HepG2 (cell line): ENCODE measurements at regions not wholly inside any gene's neighbourhood (a gene's known extent, or its start where the extent isn't known, plus 50 kb on each side); places are given as distances from the start of the nearest gene placed in this dataset.

Experiments
- ATAC-seq: fragments of 200-7000 bp; cut with Tn5 transposase; 3 replicates; pipeline ENCODE4 v1.9.1; 2020; ENCODE audit warnings: mild to moderate bottlenecking, moderate library complexity
- BruUV-seq: library from RNA; stranded (reverse); fragments of 400-500 nt; replicated peaks from 2 replicates; lab custom pipeline; 2021; lab: Mats Ljungman, UMichigan
- CTCF ChIA-PET: fragments of 300-600 bp; formaldehyde crosslinking; extraction: SDS; loops from one replicate; lab custom pipeline; 2021; ENCODE audit warnings: low total read pairs, inconsistent platforms, low intra/inter-chr PET ratio; lab: Yijun Ruan, JAX
- POLR2A ChIA-PET: fragments of 350-600 bp; sonication (Branson Sonifier 250); formaldehyde crosslinking; loops from one replicate; lab custom pipeline; 2020; ENCODE audit warnings: antibody characterized with exemption, inconsistent platforms; lab: Yijun Ruan, JAX
- DNase-seq: peaks from one replicate; pipeline ENCODE4 v3.0.0-alpha.2; 2015; ENCODE audit warnings: low spot score
- FAIRE-seq: peaks from 3 replicates; lab custom pipeline; 2011; peaks lifted over from hg19 to GRCh38; lab: Jason Lieb, UNC
- H2AFZ ChIP-seq: one replicate; pipeline ENCODE4 v1.6.1; 2011; ENCODE audit warnings: low read length, inconsistent platforms
- H3K27ac ChIP-seq: fragments of 300-600 bp; 3 replicates; pipeline ENCODE4 v1.8.0; 2011; ENCODE audit warnings: mixed run types, mild to moderate bottlenecking, mixed read lengths, low read length, inconsistent platforms; ENCODE audit not compliant: insufficient read depth; ENCODE audit errors: extremely low read length
- H3K27me3 ChIP-seq, 2 experiments: fragments of 200-600 bp in 1 of 2; 2 replicates in 1 of 2; 3 replicates in 1 of 2; pipeline versions ENCODE4 v1.6.0 to v1.8.0; 2011; ENCODE audit warnings: low read length in 2 of 2, mild to moderate bottlenecking in 2 of 2, moderate library complexity in 2 of 2, inconsistent platforms in 1 of 2; ENCODE audit not compliant: insufficient read depth in 2 of 2, control insufficient read depth in 1 of 2
- H3K36me3 ChIP-seq, 2 experiments: fragments of 200-600 bp in 1 of 2; replicated peaks in 1 of 2; 2 replicates in 1 of 2; 3 replicates in 1 of 2; pipeline versions ENCODE4 v1.5.1 to v1.8.0; 2011; ENCODE audit warnings: low read length in 2 of 2, inconsistent platforms in 1 of 2; ENCODE audit not compliant: insufficient read depth in 2 of 2, control insufficient read depth in 1 of 2
- H3K4me1 ChIP-seq: 2 replicates; pipeline ENCODE4 v1.5.1; 2012; ENCODE audit warnings: low read length, inconsistent platforms; ENCODE audit not compliant: insufficient read depth
- H3K4me2 ChIP-seq: 2 replicates; pipeline ENCODE4 v1.6.0; 2011; ENCODE audit warnings: low read depth, low read length, inconsistent platforms
- H3K4me3 ChIP-seq, 3 experiments: fragments of 200-600 bp in 1 of 3; sonication (generic), shearing (Covaris generic) in 1 of 3; replicated peaks in 1 of 3; 2 replicates each; pipeline ENCODE4 v1.5.1; 2011 to 2016; ENCODE audit warnings: low read length in 3 of 3, inconsistent platforms in 2 of 3, low read depth in 2 of 3, mild to moderate bottlenecking in 2 of 3, control low read depth in 1 of 3, mixed read lengths in 1 of 3; ENCODE audit not compliant: insufficient read depth in 1 of 3
- H3K79me2 ChIP-seq: one replicate; pipeline ENCODE4 v1.6.1; 2011; ENCODE audit warnings: low read length, inconsistent platforms; ENCODE audit not compliant: insufficient read depth
- H3K9ac ChIP-seq: 2 replicates; pipeline ENCODE4 v1.6.0; 2011; ENCODE audit warnings: mild to moderate bottlenecking, low read depth, low read length, inconsistent platforms; ENCODE audit not compliant: insufficient read depth
- H3K9me3 ChIP-seq: 2 replicates; pipeline ENCODE4 v1.5.1; 2012; ENCODE audit warnings: mild to moderate bottlenecking, low read length
- H4K20me1 ChIP-seq: 2 replicates; pipeline ENCODE4 v1.6.0; 2011; ENCODE audit warnings: inconsistent platforms, mild to moderate bottlenecking, low read length, moderate library complexity; ENCODE audit not compliant: insufficient read depth
- BORCS8-MEF2B ChIP-seq: sonication (generic); formaldehyde crosslinking; IDR thresholded peaks from 2 replicates; pipeline ENCODE4 v1.8.0; 2022; ENCODE audit warnings: mild to moderate bottlenecking, missing genetic modification reagents
- CBX5 ChIP-seq: sonication (generic); formaldehyde crosslinking; IDR thresholded peaks from 2 replicates; pipeline ENCODE4 v1.4.0; 2020; ENCODE audit warnings: missing genetic modification reagents, borderline replicate concordance
- GPN1 ChIP-seq: sonication (generic); formaldehyde crosslinking; IDR thresholded peaks from 2 replicates; pipeline ENCODE4 v1.5.1; 2020; ENCODE audit warnings: missing genetic modification reagents, borderline replicate concordance
- HOXD1 ChIP-seq: sonication (generic); formaldehyde crosslinking; IDR thresholded peaks from 2 replicates; pipeline ENCODE4 v1.5.0; 2020; ENCODE audit warnings: missing genetic modification reagents
- REPIN1 ChIP-seq: sonication (generic); formaldehyde crosslinking; IDR thresholded peaks from 2 replicates; pipeline ENCODE4 v1.8.0; 2022; ENCODE audit warnings: missing genetic modification reagents, low read depth, mild to moderate bottlenecking, borderline replicate concordance
- ZFP1 ChIP-seq: IDR thresholded peaks from 2 replicates; pipeline ENCODE4 v1.6.1; 2016
- ZNF253 ChIP-seq: sonication (generic); formaldehyde crosslinking; IDR thresholded peaks from 2 replicates; pipeline ENCODE4 v1.8.0; 2022; ENCODE audit warnings: mild to moderate bottlenecking, missing genetic modification reagents, borderline replicate concordance
- ZNF354B ChIP-seq: sonication (generic); formaldehyde crosslinking; IDR thresholded peaks from 2 replicates; pipeline ENCODE4 v1.8.0; 2022; ENCODE audit warnings: mild to moderate bottlenecking, missing genetic modification reagents
- WGBS: methylation state at CpG from one replicate; pipeline ENCODE4 v1.1.6; 2017; ENCODE audit warnings: low lambda C conversion rate; 5-methylcytosine and 5-hydroxymethylcytosine counted together
- in situ Hi-C: cut with HindIII; loops from 2 replicates; pipeline ENCODE4 v1.10.0; 2017; ENCODE audit warnings: low pct_unique_long_range_greater_than_20kb; ENCODE audit not compliant: extremely low pct_ligation_motif_present
- intact Hi-C: fragments of 100-400 bp; cut with micrococcal nuclease; formaldehyde crosslinking; loops from one replicate; pipeline ENCODE4 v1.10.0; 2022; ENCODE audit not compliant: unreplicated experiment
- TF ChIP-seq, protein P1 (sequence below): sonication (generic); formaldehyde crosslinking; IDR thresholded peaks from 2 replicates; pipeline ENCODE4 v1.5.0; 2020; ENCODE audit warnings: missing genetic modification reagents, mild to moderate bottlenecking, borderline replicate concordance
- TF ChIP-seq, protein P2 (sequence below): sonication (generic); IDR thresholded peaks from 2 replicates; pipeline ENCODE4 v1.6.1; 2016; ENCODE audit warnings: low read depth, borderline replicate concordance

DNA sequence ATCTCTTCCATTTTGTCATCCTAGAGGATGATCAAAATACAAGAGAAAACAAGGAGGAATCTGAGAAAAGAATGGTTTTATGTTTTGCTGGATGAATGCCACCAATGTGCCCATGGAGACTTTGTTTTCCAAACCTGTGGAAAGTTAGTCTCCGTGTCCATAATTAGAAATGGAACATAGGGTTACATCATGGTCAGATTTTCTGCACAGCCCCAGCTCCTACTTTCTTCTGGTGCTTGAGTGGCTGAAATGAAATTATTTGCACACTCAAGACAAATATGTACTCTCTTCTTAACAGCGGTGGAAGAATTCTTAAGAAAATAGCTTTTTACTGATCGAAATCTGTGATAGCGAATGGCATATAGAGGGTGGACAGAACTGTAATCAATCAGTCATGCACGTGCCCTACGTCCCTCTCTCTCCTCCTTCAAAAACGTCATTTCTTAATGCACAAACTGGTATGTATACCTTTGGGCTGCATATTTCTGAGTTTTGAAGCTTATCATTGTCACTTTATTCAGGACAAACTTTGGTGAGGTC, 825.2 kb downstream of the AACS start:
- no peak overlapping the region for H2AFZ ChIP-seq
- no peaks in the 10 kb centered on the region for H3K9me3 ChIP-seq
- in situ Hi-C loops: no loop called here
- H3K36me3 ChIP-seq: no peaks in the 10 kb centered on the region
- H4K20me1 ChIP-seq: no peaks in the 10 kb centered on the region
- no peak overlapping the region for H3K4me2 ChIP-seq
- WGBS: 27% methylated on average over 7 of the region's 7 CpGs
- no peak overlapping the region for H3K9ac ChIP-seq
- no peaks in the 10 kb centered on the region for H3K27me3 ChIP-seq
- DNase-seq (no peak), FAIRE-seq (no peak), ATAC-seq (no peak)
- no peaks in the 10 kb centered on the region for H3K79me2 ChIP-seq
- ChIA-PET POLR2A (no interaction called here), CTCF (no interaction called here)
- TF ChIP-seq ZNF354B (CRISPR knock-in tag): no peak
- no peak for TF ChIP-seq HOXD1
- TF ChIP-seq ZNF253 (CRISPR knock-in tag): no peak
- TF ChIP-seq, protein P1, sequence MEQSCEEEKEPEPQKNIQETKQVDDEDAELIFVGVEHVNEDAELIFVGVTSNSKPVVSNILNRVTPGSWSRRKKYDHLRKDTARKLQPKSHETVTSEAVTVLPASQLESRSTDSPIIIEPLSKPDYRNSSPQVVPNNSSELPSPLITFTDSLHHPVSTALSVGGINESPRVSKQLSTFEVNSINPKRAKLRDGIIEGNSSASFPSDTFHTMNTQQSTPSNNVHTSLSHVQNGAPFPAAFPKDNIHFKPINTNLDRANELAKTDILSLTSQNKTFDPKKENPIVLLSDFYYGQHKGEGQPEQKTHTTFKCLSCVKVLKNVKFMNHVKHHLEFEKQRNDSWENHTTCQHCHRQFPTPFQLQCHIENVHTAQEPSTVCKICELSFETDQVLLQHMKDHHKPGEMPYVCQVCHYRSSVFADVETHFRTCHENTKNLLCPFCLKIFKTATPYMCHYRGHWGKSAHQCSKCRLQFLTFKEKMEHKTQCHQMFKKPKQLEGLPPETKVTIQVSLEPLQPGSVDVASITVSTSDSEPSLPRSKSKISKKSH (CRISPR knock-in tag): no peak
- no peak for TF ChIP-seq BORCS8-MEF2B (CRISPR knock-in tag)
- no peak for TF ChIP-seq GPN1 (CRISPR knock-in tag)
- TF ChIP-seq CBX5 (CRISPR knock-in tag): no peak
- TF ChIP-seq ZFP1 (CRISPR knock-in tag): no peak
- no peak for TF ChIP-seq REPIN1 (CRISPR knock-in tag)
- TF ChIP-seq, protein P2, sequence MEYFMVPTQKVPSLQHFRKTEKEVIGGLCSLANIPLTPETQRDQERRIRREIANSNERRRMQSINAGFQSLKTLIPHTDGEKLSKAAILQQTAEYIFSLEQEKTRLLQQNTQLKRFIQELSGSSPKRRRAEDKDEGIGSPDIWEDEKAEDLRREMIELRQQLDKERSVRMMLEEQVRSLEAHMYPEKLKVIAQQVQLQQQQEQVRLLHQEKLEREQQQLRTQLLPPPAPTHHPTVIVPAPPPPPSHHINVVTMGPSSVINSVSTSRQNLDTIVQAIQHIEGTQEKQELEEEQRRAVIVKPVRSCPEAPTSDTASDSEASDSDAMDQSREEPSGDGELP: no peak
- no TSS peak for BruUV-seq
- H3K4me3 ChIP-seq: no peak overlapping the region
- H3K27ac ChIP-seq: no peak overlapping the region
- H3K4me1 ChIP-seq: no peaks in the 10 kb centered on the region
- intact Hi-C loops: no loop called here
